ENCODE measurements at regions not wholly inside any gene's neighbourhood (a gene's known extent, or its start where the extent isn't known, plus 50 kb on each side); places are given as distances from the start of the nearest gene placed in this dataset.

DNA sequence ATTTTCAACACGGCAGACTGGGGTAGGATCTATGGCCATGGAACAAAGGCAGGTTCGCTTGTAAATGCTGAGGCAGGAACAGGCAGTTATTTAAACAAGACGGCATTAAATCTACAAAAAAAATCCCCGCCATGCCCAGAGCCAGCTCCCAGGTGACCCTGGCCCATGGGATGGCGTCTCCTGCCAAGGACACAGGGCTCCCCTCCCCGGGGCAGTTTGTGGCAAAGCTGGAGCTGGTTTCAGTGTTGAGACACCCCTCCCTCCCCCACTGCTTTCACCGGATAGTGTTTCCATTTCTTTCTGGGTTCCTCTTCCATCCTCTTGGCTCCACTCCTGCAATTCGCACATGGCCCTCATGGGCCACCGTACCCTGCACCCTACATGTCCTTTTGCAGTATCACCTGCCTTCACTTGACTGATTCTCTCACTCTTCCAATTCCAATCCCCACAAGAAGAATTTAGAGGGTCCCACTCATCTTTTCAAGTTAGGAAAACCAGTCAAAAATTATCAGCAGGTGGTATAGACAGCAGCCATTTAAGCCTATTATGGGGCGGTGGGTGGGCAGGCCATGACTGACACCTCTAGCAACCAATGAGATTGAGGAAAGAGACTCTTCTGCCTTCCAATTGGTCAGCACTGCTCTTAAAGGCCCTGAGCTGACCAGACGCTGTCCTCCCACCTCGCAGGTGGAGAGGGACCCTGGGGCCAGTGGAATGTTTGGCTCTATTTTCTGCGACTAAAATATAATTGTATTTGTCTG lies 52.0 kb downstream of the OLIG1 start:
- intact Hi-C loops (cut with DNase I), result loop anchor here (10.0 kb wide), 1 partner anchor 287 kb away; no protein-coding TSS in a partner anchor
- H3K9ac ChIP-seq (ENCODE audit: low read depth in 2 of 2, low read length in 2 of 2), result peak overlapping the region in 1 of 2 donors; percentile 12
- no peak for DNase-seq
- no peaks in the 10 kb centered on the region for H3K36me3 ChIP-seq
- H3K27me3 ChIP-seq, result no peaks in the 10 kb centered on the region
- no peak overlapping the region for H3K4me3 ChIP-seq
- H3K9me3 ChIP-seq, result no peaks in the 10 kb centered on the region
- no peaks in the 10 kb centered on the region for H3K4me1 ChIP-seq
- TF ChIP-seq CTCF (IDR thresholded peaks at IDR 0.05), result no peak
- no peak overlapping the region for H3K27ac ChIP-seq

DNA sequence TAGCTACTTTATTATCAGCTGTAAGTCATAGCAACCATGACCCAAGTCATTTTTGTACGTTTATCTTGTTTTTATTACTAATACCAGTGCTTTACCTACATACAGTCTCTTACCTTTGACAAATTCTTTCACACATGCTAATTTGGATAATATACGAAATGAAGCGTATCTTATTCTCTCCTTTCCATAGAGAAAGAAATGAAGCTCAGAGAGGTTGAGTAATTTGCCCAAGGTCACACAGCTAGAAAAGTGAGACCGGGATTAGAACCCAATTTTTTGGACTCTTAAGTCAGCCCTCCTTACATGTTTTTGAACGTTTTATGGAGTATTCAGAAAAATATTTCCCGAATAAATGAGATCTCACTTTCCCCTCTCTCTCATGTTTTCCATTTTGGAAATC lies 52.6 kb downstream of the OLIG1 start:
- no peak overlapping the region for H3K27ac ChIP-seq
- no peak for DNase-seq
- no peak overlapping the region for H3K9ac ChIP-seq (ENCODE audit: low read depth in 2 of 2, low read length in 2 of 2)
- TF ChIP-seq CTCF (IDR thresholded peaks at IDR 0.05), result no peak
- no peak overlapping the region for H3K4me3 ChIP-seq
- H3K36me3 ChIP-seq, result no peaks in the 10 kb centered on the region
- no peaks in the 10 kb centered on the region for H3K4me1 ChIP-seq
- H3K9me3 ChIP-seq, result no peaks in the 10 kb centered on the region
- intact Hi-C loops (cut with DNase I), result loop anchor here (10.0 kb wide), 1 partner anchor 288 kb away; no protein-coding TSS in a partner anchor
- no peaks in the 10 kb centered on the region for H3K27me3 ChIP-seq

DNA sequence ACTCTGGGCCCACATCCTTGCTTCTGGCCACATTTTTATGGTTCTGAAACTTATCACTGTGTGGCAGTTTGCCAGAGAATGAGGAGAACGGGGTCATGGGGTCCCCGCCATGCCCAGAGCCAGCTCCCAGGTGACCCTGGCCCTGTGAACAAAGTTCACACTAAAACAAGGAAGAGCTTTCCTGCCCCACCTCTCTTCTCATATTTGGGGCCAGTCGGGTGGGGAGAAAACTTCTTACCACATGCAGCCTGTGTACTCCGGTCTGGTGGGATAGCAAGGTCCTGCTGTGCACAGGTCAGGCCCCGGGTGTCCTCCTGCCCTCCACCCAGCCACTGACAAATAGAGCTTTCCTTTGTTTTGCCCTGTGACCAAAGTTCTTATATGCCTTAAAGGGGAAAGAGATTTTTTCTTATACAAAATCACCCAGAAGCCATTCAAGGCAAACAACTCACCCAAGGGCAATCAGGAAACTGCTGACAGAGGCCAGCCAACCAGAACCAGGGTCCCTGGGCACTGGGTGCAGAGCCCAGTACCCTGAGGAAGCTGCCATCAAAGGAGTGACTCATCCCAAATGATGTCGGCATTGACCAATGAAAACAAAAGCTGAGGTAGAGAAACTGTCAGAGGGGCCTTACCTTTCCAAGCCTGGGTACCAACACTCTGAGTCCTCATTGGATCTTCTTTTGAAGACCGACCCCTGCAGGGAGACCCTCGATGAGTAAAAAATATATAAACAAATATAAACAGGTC lies 53.6 kb downstream of the OLIG1 start:
- TF ChIP-seq CTCF (IDR thresholded peaks at IDR 0.05), result no peak
- H3K9ac ChIP-seq (ENCODE audit: low read depth in 2 of 2, low read length in 2 of 2), result no peak overlapping the region
- no peaks in the 10 kb centered on the region for H3K27me3 ChIP-seq
- H3K36me3 ChIP-seq, result no peaks in the 10 kb centered on the region
- no peak overlapping the region for H3K4me3 ChIP-seq
- H3K4me1 ChIP-seq, result no peaks in the 10 kb centered on the region
- H3K27ac ChIP-seq, result no peak overlapping the region
- no peak for DNase-seq
- intact Hi-C loops (cut with DNase I), result loop anchor here (10.0 kb wide), 1 partner anchor 289 kb away; no protein-coding TSS in a partner anchor
- H3K9me3 ChIP-seq, result no peaks in the 10 kb centered on the region

DNA sequence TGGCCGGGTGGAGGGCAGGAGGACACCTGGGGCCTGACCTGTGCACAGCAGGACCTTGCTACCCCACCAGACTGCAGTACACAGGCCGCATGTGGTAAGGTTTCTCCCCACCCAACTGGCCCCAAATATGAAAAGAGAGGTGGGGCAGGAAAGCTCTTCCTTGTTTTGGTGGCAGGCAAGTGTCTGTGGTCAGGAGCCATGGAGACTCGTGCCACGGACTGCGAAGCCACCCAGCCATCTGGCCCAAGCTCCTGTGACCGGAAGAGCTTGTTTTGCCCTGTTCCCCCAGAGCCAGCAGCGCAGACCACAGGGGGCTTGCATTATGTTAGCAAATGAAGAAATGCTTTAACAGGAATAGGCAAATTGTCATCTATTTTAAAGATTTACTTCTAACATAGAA lies 54.9 kb downstream of the OLIG1 start:
- Histone ChIP-seq H3K36me3 (no peaks in the 10 kb centered on the region), H3K9me3 (no peaks in the 10 kb centered on the region), H3K4me1 (no peaks in the 10 kb centered on the region), H3K27me3 (no peaks in the 10 kb centered on the region), H3K9ac (ENCODE audit: low read depth in 2 of 2, low read length in 2 of 2) (no peak overlapping the region), H3K4me3 (no peak overlapping the region), H3K27ac (no peak overlapping the region)
- no peak for TF ChIP-seq CTCF (IDR thresholded peaks at IDR 0.05)
- intact Hi-C loops (cut with DNase I), result loop anchor here (10.0 kb wide), 1 partner anchor 290 kb away; no protein-coding TSS in a partner anchor
- no peak for DNase-seq

DNA sequence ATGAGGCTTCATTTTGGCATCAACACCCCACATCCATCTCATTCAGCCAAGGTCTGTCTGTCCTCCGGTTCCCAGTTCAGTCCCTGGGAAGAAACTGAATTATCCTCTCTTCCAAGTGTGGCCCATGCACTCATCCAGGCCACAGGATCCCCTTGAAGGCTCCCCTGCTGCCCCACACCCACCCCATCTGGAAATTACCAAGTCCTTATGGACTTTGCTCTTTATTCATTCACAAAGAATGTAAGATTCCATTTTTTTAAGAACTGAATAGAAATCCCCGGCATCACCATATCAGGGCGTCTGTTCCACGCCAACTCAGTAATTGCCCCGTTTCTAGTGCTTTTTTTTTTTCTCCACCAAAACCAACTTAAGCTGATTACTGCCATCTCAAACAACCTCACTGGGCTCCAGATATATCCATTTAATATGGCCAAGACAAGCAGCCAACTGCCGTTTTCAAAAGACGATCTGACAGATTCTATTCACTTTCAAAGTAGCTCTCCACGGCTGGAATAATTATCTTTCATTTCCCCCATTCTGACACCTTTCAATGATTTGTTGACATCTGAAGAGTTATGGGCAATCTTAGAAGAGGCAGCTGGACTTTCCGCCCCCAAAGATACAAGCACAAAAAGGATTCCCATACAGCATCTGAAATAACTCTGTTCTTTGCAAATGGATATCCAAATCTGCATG lies 55.9 kb downstream of the OLIG1 start:
- no peak overlapping the region for H3K27ac ChIP-seq
- no peaks in the 10 kb centered on the region for H3K4me1 ChIP-seq
- no peaks in the 10 kb centered on the region for H3K27me3 ChIP-seq
- DNase-seq, result no peak
- no peak overlapping the region for H3K4me3 ChIP-seq
- H3K9ac ChIP-seq (ENCODE audit: low read depth in 2 of 2, low read length in 2 of 2), result no peak overlapping the region
- H3K36me3 ChIP-seq, result no peaks in the 10 kb centered on the region
- intact Hi-C loops (cut with DNase I), result loop anchor here (10.0 kb wide), 1 partner anchor 291 kb away; no protein-coding TSS in a partner anchor
- H3K9me3 ChIP-seq, result no peaks in the 10 kb centered on the region
- TF ChIP-seq CTCF (IDR thresholded peaks at IDR 0.05), result no peak

All from colonic mucosa (tissue), 4 donors.